ENCODE measurements at regions not wholly inside any gene's neighbourhood (a gene's known extent, or its start where the extent isn't known, plus 50 kb on each side); places are given as distances from the start of the nearest gene placed in this dataset.

- DNase-seq: no peak
Observed at GRCh38 chr5:168008555-168008954, 282.9 kb upstream of the WWC1 start.

- no peak for DNase-seq
Observed at GRCh38 chr5:168011096-168011495, 280.3 kb upstream of the WWC1 start.

GRCh38 chr5:168012006-168012405 is 279.4 kb upstream of the WWC1 start:
- no peak for DNase-seq

GRCh38 chr5:168013546-168013945 is 277.9 kb upstream of the WWC1 start:
- no peak for DNase-seq

- DNase-seq: no peak
Observed at GRCh38 chr5:168014433-168015123, 276.9 kb upstream of the WWC1 start.

- DNase-seq: no peak
Observed at GRCh38 chr5:168015506-168015905, 275.9 kb upstream of the WWC1 start.

GRCh38 chr5:168017313-168017712 is 274.1 kb upstream of the WWC1 start:
- no peak for DNase-seq

GRCh38 chr5:168019143-168019542 is 272.3 kb upstream of the WWC1 start:
- DNase-seq: no peak

- no peak for DNase-seq
Observed at GRCh38 chr5:168020542-168021294, 270.7 kb upstream of the WWC1 start.

- DNase-seq: no peak
Observed at GRCh38 chr5:168022446-168023169, 268.8 kb upstream of the WWC1 start.

- DNase-seq: no peak
Observed at GRCh38 chr5:168023191-168023590, 268.3 kb upstream of the WWC1 start.

- no peak for DNase-seq
Observed at GRCh38 chr5:168024306-168024705, 267.1 kb upstream of the WWC1 start.

- no peak for DNase-seq
Observed at GRCh38 chr5:168027007-168027406, 264.4 kb upstream of the WWC1 start.

- DNase-seq: no peak
Observed at GRCh38 chr5:168030912-168031311, 260.5 kb upstream of the WWC1 start.

GRCh38 chr5:168031614-168032013 is 259.8 kb upstream of the WWC1 start:
- no peak for DNase-seq

- DNase-seq: no peak
Observed at GRCh38 chr5:168039039-168039438, 252.4 kb upstream of the WWC1 start.

- DNase-seq: no peak
Observed at GRCh38 chr5:168039566-168040248, 251.7 kb upstream of the WWC1 start.

- DNase-seq: no peak
Observed at GRCh38 chr5:168041583-168041982, 249.9 kb upstream of the WWC1 start.

- no peak for DNase-seq
Observed at GRCh38 chr5:168042284-168043068, 249.0 kb upstream of the WWC1 start.

GRCh38 chr5:168046163-168046562 is 245.3 kb upstream of the WWC1 start:
- no peak for DNase-seq

- no peak for DNase-seq
Observed at GRCh38 chr5:168047043-168047668, 244.3 kb upstream of the WWC1 start.

- no peak for DNase-seq
Observed at GRCh38 chr5:168047669-168048111, 243.8 kb upstream of the WWC1 start.
